GM18907 (cell line): ENCODE measurements at regions not wholly inside any gene's neighbourhood (a gene's known extent, or its start where the extent isn't known, plus 50 kb on each side); places are given as distances from the start of the nearest gene placed in this dataset.

ENCODE experiments used
- ATAC-seq: cut with Tn5 transposase; IDR thresholded peaks from one replicate; pipeline ENCODE4 v1.9.1; 2021; ENCODE audit warnings: mild to moderate bottlenecking, moderate library complexity; ENCODE audit not compliant: unreplicated experiment

GRCh38 chr3:6602329-6602728 is 258.6 kb upstream of the GRM7 start:
- ATAC-seq, result no peak

- no peak for ATAC-seq
These were observed 255.7 kb upstream of the GRM7 start for GRCh38 chr3:6605227-6605626.

DNA sequence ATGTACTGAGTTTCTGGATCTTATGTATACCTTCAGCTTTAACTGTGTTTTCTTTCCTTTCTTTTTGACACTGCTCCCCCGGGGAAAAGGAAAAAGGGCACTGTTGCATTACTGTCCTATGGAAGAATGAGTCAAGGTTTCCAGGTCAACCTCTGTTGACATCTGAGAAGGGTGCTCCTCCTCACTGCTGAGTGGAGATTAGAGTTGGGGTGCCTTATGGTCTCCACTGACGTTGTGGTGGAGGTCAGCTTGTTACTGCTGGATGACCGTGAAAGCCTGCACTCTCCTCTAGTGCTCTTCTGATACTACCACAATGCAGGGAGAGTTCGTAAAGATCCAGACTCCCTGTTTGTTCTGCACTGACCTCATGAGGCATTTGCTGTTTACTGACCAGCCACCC is 252.1 kb upstream of the GRM7 start:
- no peak for ATAC-seq

GRCh38 chr3:6612034-6612616 is 248.8 kb upstream of the GRM7 start:
- ATAC-seq, result no peak

DNA sequence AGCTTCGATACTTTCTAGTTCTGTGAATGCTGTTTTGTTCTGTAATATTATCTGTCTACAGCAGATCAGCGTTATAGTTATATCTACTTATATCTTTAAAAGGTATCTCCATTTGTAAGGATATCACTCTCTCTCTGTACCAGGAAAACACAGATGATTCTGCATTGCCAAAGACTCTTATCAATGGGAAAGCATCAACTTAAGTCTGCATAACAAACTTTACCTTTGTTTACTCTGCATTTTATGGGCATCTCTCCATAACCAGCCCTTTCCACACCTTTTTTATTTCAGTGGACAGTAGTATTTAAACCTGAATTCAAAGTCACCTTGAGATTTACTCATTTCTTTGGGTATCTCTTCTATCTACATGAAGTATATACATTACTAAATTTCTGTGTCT is 238.7 kb upstream of the GRM7 start:
- ATAC-seq, result no peak

- no peak for ATAC-seq
These were observed 238.2 kb upstream of the GRM7 start for GRCh38 chr3:6622712-6623111.

GRCh38 chr3:6631376-6631775 is 229.5 kb upstream of the GRM7 start:
- no peak for ATAC-seq

- ATAC-seq, result peak; percentile 58
These were observed 220.0 kb upstream of the GRM7 start for GRCh38 chr3:6640907-6641306.

DNA sequence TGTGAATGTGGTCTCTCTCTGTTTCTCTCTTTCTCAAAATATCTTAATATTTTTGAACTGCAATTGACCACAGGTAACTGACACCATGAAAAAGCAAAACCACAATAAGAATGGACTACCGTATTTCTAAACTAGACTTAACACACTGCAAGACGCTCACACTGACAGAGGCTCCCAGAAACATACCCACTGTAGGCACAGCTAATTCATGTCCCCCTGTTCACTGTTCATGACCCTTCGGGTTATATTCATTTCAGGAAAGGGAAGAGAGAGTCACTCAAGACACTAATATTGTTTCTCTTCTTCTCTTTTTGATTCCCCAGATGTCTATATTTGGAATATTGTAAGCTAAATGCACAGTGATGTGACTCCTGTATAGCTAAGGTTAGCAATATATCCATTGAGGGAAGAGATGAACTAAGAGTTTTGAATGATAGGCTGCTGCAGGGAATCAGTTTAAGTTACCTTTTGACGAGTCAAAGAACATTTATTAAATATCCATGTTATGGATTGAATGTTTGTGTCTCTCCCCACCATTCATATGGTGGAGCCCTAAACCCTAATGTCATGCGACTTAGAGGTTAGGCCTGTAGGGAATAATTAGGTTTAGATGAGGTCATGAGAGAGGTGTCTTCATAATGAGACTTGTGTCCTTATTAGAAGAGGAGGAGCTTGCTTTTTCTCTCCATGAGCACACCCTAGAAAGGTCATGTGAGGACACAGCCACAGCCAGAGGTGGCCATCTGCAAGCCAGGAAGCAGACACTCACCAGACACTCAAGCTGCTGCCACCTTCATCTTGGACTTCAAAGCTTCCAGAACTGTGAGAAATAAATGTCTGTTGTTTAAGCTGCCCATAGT is 216.6 kb upstream of the GRM7 start:
- ATAC-seq, result no peak

DNA sequence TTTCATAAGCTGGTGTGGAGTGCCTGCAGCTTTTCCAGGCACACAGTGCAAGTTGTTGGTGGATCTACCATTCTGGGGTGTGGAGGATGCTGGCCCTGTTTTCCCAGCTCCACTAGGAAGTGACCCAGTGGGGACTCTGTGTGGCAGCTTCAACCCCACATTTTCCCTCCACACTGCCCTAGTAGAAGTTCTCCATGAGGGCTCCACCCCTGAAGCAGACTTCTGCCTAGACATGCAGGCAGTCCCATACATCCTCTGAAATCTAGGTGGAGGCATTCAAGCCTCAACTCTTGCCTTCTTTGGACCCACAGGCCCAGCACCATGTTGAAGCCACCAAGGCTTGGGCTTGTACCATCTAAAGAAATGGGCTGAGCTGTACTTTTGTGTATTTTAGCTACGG is 206.2 kb upstream of the GRM7 start:
- ATAC-seq, result no peak

DNA sequence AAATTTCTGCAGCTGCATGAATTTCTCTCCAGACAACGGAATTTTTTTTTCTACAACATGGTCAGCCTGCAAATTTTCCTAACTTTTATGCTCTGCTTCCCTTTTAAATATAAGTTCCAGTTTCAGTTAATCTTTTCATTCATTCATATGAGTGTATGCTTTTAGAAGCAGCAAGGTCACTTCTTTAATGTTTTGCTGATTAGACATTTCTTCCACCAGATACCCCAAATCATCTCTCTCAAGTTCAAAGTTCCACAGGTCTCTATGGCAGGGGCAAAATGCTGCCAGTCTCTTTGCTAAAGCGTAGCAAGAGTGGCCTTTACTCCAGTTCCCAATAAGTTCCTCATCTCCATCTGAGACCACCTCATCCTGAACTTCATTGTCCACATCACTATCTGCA is 205.6 kb upstream of the GRM7 start:
- ATAC-seq, result no peak

- ATAC-seq, result no peak
These were observed 203.3 kb upstream of the GRM7 start for GRCh38 chr3:6657591-6657990.

DNA sequence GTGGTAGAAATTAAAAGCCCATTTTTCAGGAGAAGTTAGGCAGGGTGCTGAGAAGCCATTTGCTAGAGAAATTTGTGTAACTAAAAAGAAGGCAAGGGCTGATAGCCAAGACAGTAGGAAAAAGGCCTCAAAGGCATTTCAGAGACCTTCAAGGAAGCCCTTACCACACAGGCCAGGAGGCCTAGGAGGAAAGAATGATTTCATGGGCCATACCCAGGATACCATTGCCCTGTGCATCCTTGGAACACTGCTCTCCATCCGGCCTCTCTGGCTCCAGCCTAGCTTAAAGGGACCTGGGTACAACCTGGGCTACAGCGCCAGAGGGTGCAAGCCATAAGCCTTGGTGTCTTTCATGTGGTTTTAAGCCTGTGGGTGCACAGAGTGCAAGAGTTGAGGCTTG is 193.6 kb upstream of the GRM7 start:
- ATAC-seq, result no peak

- no peak for ATAC-seq
These were observed 189.6 kb upstream of the GRM7 start for GRCh38 chr3:6671363-6671762.

- ATAC-seq, result peak; percentile 53
These were observed 181.4 kb upstream of the GRM7 start for GRCh38 chr3:6679510-6679909.

DNA sequence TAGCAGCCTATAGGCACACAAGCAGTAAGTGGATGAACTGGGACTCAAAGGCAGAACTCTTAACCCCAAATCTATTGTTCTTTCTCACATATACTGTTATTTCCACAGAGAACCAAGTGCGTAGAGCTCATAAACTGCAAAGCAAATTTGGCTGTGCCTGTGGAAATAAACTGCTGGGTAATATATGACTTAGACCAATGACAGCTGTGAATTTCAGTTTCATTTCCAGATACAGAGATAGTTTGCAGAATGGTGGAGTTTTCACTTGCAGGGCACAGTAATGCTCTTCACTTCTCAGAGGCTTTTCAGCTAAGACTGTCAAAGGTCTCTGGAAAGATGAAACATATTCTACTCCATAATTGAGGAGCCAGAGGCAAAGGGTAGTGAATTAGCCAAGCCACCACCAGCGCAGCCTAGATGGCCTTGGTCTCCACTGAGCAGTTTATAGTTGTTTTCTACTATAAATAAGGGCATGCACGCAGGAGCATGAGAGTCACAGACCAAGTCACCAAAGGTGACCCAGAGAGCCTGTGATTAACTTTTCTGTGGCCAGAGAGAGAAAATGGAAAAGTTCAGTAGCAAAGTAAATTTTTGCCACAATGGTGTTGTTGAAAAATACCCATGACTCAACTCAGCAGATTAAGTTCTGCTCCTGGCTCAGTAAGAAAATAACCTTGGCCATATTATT is 180.7 kb upstream of the GRM7 start:
- peak; percentile 98 for ATAC-seq

- no peak for ATAC-seq
These were observed 163.6 kb upstream of the GRM7 start for GRCh38 chr3:6697285-6697684.

DNA sequence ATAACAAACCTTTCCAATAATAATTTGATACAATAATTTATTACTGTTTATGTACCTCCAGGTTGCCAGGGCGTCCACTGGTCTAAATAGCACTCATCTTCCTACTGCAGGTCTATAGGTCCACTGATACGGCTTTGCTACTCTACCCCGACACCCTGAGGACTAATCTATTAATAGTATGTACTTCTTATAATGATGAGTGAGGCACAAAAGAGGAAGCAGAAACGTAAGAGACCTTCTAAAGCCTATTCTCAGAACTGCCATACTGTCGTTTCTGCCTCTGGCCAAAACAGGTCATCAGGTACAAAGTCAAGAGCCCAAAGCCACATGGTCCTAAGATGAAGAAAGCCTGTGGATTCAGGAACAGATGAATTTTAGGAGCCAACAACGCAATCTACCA is 163.2 kb upstream of the GRM7 start:
- ATAC-seq, result no peak

DNA sequence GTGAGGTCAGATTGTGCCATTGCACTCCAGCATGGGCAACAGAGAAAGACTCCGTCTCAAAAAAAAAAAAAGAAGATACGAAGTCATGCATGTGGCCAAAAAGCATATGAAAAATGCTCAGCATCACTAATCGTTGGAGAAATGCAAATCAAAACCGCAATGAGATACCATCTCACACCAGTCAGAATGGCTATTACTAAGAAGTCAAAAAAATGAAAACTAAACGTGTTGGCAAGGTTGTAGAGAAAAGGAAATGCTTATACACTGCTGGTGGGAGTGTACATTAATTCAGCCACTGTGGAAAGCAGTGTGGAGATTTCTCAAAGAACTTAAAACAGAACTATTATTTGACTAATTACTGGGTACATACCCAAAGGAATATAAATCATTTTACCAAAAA is 156.1 kb upstream of the GRM7 start:
- peak; percentile 44 for ATAC-seq

- no peak for ATAC-seq
These were observed 154.1 kb upstream of the GRM7 start for GRCh38 chr3:6706777-6707176.

DNA sequence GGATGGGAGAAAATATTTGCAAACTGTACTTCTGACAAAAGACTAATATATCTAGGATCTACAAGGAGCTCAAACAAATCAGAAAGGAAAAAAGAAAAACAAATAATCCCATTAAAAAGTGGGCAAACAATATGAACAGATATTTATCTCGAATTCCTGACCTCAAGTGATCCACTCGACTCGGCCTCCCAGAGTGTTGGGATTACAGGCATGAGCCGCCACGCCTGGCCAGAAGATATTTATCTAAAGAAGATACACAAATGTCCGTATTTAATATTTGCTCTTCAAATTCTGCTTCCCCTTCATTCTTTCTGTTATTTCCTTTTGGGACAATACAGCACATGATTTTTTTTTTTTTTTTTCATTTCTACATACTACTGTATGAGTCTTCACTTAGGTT is 151.7 kb upstream of the GRM7 start:
- no peak for ATAC-seq

DNA sequence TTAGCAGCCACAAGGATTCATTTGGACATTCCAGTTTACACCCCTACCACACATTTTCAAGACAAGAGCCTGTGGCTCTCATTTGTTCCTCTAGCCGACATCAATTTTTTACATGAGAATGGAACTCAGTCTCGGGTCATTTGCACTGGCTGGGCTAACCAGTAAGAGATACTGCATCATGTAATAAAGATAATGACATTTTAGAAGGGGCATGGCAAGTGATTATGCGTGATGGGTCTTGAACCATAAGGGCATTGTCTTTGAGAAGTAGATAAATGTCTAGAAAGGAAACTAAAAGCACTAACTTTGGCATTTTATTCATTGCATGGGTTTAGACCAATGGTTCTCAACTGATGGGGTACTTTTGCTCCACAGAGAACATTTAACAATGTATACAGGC is 146.0 kb upstream of the GRM7 start:
- ATAC-seq, result no peak
